ENCODE measurements at regions not wholly inside any gene's neighbourhood (a gene's known extent, or its start where the extent isn't known, plus 50 kb on each side); places are given as distances from the start of the nearest gene placed in this dataset.

GRCh38 chr11:82049199-82049598 is 684.5 kb downstream of the FAM181B start:
- DNase-seq (no peak), ATAC-seq (ENCODE audit: low FRiP score in 2 of 2) (no peak)
- Histone ChIP-seq H3K4me3 (no peak overlapping the region), H3K9me3 (no peaks in the 10 kb centered on the region), H3K4me1 (no peaks in the 10 kb centered on the region), H3K36me3 (no peaks in the 10 kb centered on the region), H3K27me3 (no peaks in the 10 kb centered on the region), H3K27ac (no peak overlapping the region)
- WGBS, 2 donors: 84 to 93% methylated on average over 3 of the region's 3 CpGs
- TF ChIP-seq EP300 (IDR thresholded peaks at IDR 0.05): no peak
- TF ChIP-seq CTCF (IDR thresholded peaks at IDR 0.05): no peak

GRCh38 chr11:82047200-82047599 is 686.5 kb downstream of the FAM181B start:
- no peak for TF ChIP-seq POLR2A (IDR thresholded peaks at IDR 0.05)
- no peak for TF ChIP-seq POLR2AphosphoS5 (IDR thresholded peaks at IDR 0.05)
- TF ChIP-seq EP300 (IDR thresholded peaks at IDR 0.05): no peak
- TF ChIP-seq CTCF (IDR thresholded peaks at IDR 0.05): no peak
- H3K27me3 ChIP-seq: no peaks in the 10 kb centered on the region
- no peak overlapping the region for H3K4me3 ChIP-seq
- 83 to 100% methylated on average over 1 of the region's 1 CpG for WGBS, 2 donors
- DNase-seq (no peak), ATAC-seq (ENCODE audit: low FRiP score in 2 of 2) (no peak)
- H3K4me1 ChIP-seq: no peaks in the 10 kb centered on the region
- no peaks in the 10 kb centered on the region for H3K9me3 ChIP-seq
- H3K36me3 ChIP-seq: no peaks in the 10 kb centered on the region
- no peak overlapping the region for H3K27ac ChIP-seq

GRCh38 chr11:82046778-82047177 is 686.9 kb downstream of the FAM181B start:
- no peak for DNase-seq
- 65 to 81% methylated on average over 1 of the region's 1 CpG for WGBS, 2 donors
- TF ChIP-seq POLR2A (IDR thresholded peaks at IDR 0.05): no peak
- no peak for TF ChIP-seq CTCF (IDR thresholded peaks at IDR 0.05)
- no peak for TF ChIP-seq POLR2AphosphoS5 (IDR thresholded peaks at IDR 0.05)
- TF ChIP-seq EP300 (IDR thresholded peaks at IDR 0.05): no peak

GRCh38 chr11:82045748-82046457 is 687.8 kb downstream of the FAM181B start:
- Histone ChIP-seq H3K4me3 (no peak overlapping the region), H3K36me3 (no peaks in the 10 kb centered on the region), H3K27ac (no peak overlapping the region), H3K27me3 (no peaks in the 10 kb centered on the region), H3K4me1 (no peaks in the 10 kb centered on the region), H3K9me3 (no peaks in the 10 kb centered on the region)
- no peak for ATAC-seq (ENCODE audit: low FRiP score in 2 of 2)
- 85 to 87% methylated on average over 2 of the region's 2 CpGs for WGBS, 2 donors
- DNase-seq: no peak
- TF ChIP-seq POLR2AphosphoS5 (IDR thresholded peaks at IDR 0.05): no peak
- no peak for TF ChIP-seq CTCF (IDR thresholded peaks at IDR 0.05)
- TF ChIP-seq EP300 (IDR thresholded peaks at IDR 0.05): no peak
- no peak for TF ChIP-seq POLR2A (IDR thresholded peaks at IDR 0.05)

More at GRCh38 chr11:82046778-82047177, 686.9 kb downstream of the FAM181B start:
- H3K27ac ChIP-seq: no peak overlapping the region
- ATAC-seq (ENCODE audit: low FRiP score in 2 of 2): no peak
- H3K36me3 ChIP-seq: no peaks in the 10 kb centered on the region
- no peaks in the 10 kb centered on the region for H3K9me3 ChIP-seq
- H3K27me3 ChIP-seq: no peaks in the 10 kb centered on the region
- H3K4me3 ChIP-seq: no peak overlapping the region
- H3K4me1 ChIP-seq: no peaks in the 10 kb centered on the region

GRCh38 chr11:82043316-82043715 is 690.3 kb downstream of the FAM181B start:
- Histone ChIP-seq H3K9me3 (no peaks in the 10 kb centered on the region), H3K27me3 (no peaks in the 10 kb centered on the region), H3K27ac (no peak overlapping the region), H3K4me3 (no peak overlapping the region), H3K4me1 (no peaks in the 10 kb centered on the region), H3K36me3 (no peaks in the 10 kb centered on the region)
- no peak for TF ChIP-seq POLR2A (IDR thresholded peaks at IDR 0.05)
- TF ChIP-seq EP300 (IDR thresholded peaks at IDR 0.05): no peak
- TF ChIP-seq POLR2AphosphoS5 (IDR thresholded peaks at IDR 0.05): no peak
- WGBS, 2 donors: 56 to 65% methylated on average over 2 of the region's 2 CpGs
- ATAC-seq (ENCODE audit: low FRiP score in 2 of 2) (no peak), DNase-seq (no peak)
